HepG2 (cell line): ENCODE measurements at regions not wholly inside any gene's neighbourhood (a gene's known extent, or its start where the extent isn't known, plus 50 kb on each side); places are given as distances from the start of the nearest gene placed in this dataset.

Experiments
- ATAC-seq: fragments of 200-7000 bp; cut with Tn5 transposase; 3 replicates; pipeline ENCODE4 v1.9.1; 2020; ENCODE audit warnings: mild to moderate bottlenecking, moderate library complexity
- BruUV-seq: library from RNA; stranded (reverse); fragments of 400-500 nt; replicated peaks from 2 replicates; lab custom pipeline; 2021; lab: Mats Ljungman, UMichigan
- CTCF ChIA-PET: fragments of 300-600 bp; formaldehyde crosslinking; extraction: SDS; loops from one replicate; lab custom pipeline; 2021; ENCODE audit warnings: low total read pairs, inconsistent platforms, low intra/inter-chr PET ratio; lab: Yijun Ruan, JAX
- POLR2A ChIA-PET: fragments of 350-600 bp; sonication (Branson Sonifier 250); formaldehyde crosslinking; loops from one replicate; lab custom pipeline; 2020; ENCODE audit warnings: antibody characterized with exemption, inconsistent platforms; lab: Yijun Ruan, JAX
- DNase-seq: peaks from one replicate; pipeline ENCODE4 v3.0.0-alpha.2; 2015; ENCODE audit warnings: low spot score
- FAIRE-seq: peaks from 3 replicates; lab custom pipeline; 2011; peaks lifted over from hg19 to GRCh38; lab: Jason Lieb, UNC
- H2AFZ ChIP-seq: one replicate; pipeline ENCODE4 v1.6.1; 2011; ENCODE audit warnings: low read length, inconsistent platforms
- H3K27ac ChIP-seq: fragments of 300-600 bp; 3 replicates; pipeline ENCODE4 v1.8.0; 2011; ENCODE audit warnings: mixed run types, mild to moderate bottlenecking, mixed read lengths, low read length, inconsistent platforms; ENCODE audit not compliant: insufficient read depth; ENCODE audit errors: extremely low read length
- H3K27me3 ChIP-seq, 2 experiments: fragments of 200-600 bp in 1 of 2; 2 replicates in 1 of 2; 3 replicates in 1 of 2; pipeline versions ENCODE4 v1.6.0 to v1.8.0; 2011; ENCODE audit warnings: low read length in 2 of 2, mild to moderate bottlenecking in 2 of 2, moderate library complexity in 2 of 2, inconsistent platforms in 1 of 2; ENCODE audit not compliant: insufficient read depth in 2 of 2, control insufficient read depth in 1 of 2
- H3K36me3 ChIP-seq, 2 experiments: fragments of 200-600 bp in 1 of 2; replicated peaks in 1 of 2; 2 replicates in 1 of 2; 3 replicates in 1 of 2; pipeline versions ENCODE4 v1.5.1 to v1.8.0; 2011; ENCODE audit warnings: low read length in 2 of 2, inconsistent platforms in 1 of 2; ENCODE audit not compliant: insufficient read depth in 2 of 2, control insufficient read depth in 1 of 2
- H3K4me1 ChIP-seq: 2 replicates; pipeline ENCODE4 v1.5.1; 2012; ENCODE audit warnings: low read length, inconsistent platforms; ENCODE audit not compliant: insufficient read depth
- H3K4me2 ChIP-seq: 2 replicates; pipeline ENCODE4 v1.6.0; 2011; ENCODE audit warnings: low read depth, low read length, inconsistent platforms
- H3K4me3 ChIP-seq, 3 experiments: fragments of 200-600 bp in 1 of 3; sonication (generic), shearing (Covaris generic) in 1 of 3; replicated peaks in 1 of 3; 2 replicates each; pipeline ENCODE4 v1.5.1; 2011 to 2016; ENCODE audit warnings: low read length in 3 of 3, inconsistent platforms in 2 of 3, low read depth in 2 of 3, mild to moderate bottlenecking in 2 of 3, control low read depth in 1 of 3, mixed read lengths in 1 of 3; ENCODE audit not compliant: insufficient read depth in 1 of 3
- H3K79me2 ChIP-seq: one replicate; pipeline ENCODE4 v1.6.1; 2011; ENCODE audit warnings: low read length, inconsistent platforms; ENCODE audit not compliant: insufficient read depth
- H3K9ac ChIP-seq: 2 replicates; pipeline ENCODE4 v1.6.0; 2011; ENCODE audit warnings: mild to moderate bottlenecking, low read depth, low read length, inconsistent platforms; ENCODE audit not compliant: insufficient read depth
- H3K9me3 ChIP-seq: 2 replicates; pipeline ENCODE4 v1.5.1; 2012; ENCODE audit warnings: mild to moderate bottlenecking, low read length
- H4K20me1 ChIP-seq: 2 replicates; pipeline ENCODE4 v1.6.0; 2011; ENCODE audit warnings: inconsistent platforms, mild to moderate bottlenecking, low read length, moderate library complexity; ENCODE audit not compliant: insufficient read depth
- CENPX ChIP-seq: sonication (generic); formaldehyde crosslinking; IDR thresholded peaks from 2 replicates; pipeline ENCODE4 v1.9.0; 2021; ENCODE audit warnings: mild to moderate bottlenecking, missing genetic modification reagents, moderate library complexity
- HIVEP1 ChIP-seq: sonication (generic); formaldehyde crosslinking; IDR thresholded peaks from 2 replicates; pipeline ENCODE4 v1.4.0; 2020; ENCODE audit warnings: mild to moderate bottlenecking, missing genetic modification reagents
- JUN ChIP-seq: sonication (generic); formaldehyde crosslinking; IDR thresholded peaks from 2 replicates; pipeline ENCODE4 v1.4.0; 2020; ENCODE audit warnings: mild to moderate bottlenecking, missing genetic modification reagents
- NFIC ChIP-seq: IDR thresholded peaks from 2 replicates; pipeline ENCODE4 v1.6.1; 2012; ENCODE audit warnings: mild to moderate bottlenecking, low read length, inconsistent platforms
- NFKBIZ ChIP-seq: IDR thresholded peaks from 2 replicates; pipeline ENCODE4 v1.6.1; 2018; ENCODE audit warnings: missing genetic modification reagents, missing compliant biosample characterization
- PCBP2 ChIP-seq: fragments of 200-400 bp; formaldehyde crosslinking; optimal IDR thresholded peaks from 2 replicates; pipeline ENCODE3; 2018; ENCODE audit warnings: low read length, low read depth; ENCODE audit not compliant: poor library complexity, severe bottlenecking
- TCF7 ChIP-seq: sonication (generic); IDR thresholded peaks from 2 replicates; pipeline ENCODE4 v1.6.1; 2016; ENCODE audit warnings: antibody characterized with exemption, low read depth
- TIGD3 ChIP-seq: sonication (generic); formaldehyde crosslinking; IDR thresholded peaks from 2 replicates; pipeline ENCODE4 v1.5.1; 2020; ENCODE audit warnings: mild to moderate bottlenecking, missing genetic modification reagents, borderline replicate concordance
- ZFP36L1 ChIP-seq: sonication (generic); formaldehyde crosslinking; IDR thresholded peaks from 2 replicates; pipeline ENCODE4 v1.8.0; 2022; ENCODE audit warnings: mild to moderate bottlenecking, missing genetic modification reagents, moderate library complexity
- ZMAT5 ChIP-seq: sonication (generic); formaldehyde crosslinking; IDR thresholded peaks from 2 replicates; pipeline ENCODE4 v1.5.0; 2020; ENCODE audit warnings: mild to moderate bottlenecking, low read depth, missing genetic modification reagents, borderline replicate concordance
- ZNF138 ChIP-seq: sonication (generic); formaldehyde crosslinking; IDR thresholded peaks from 2 replicates; pipeline ENCODE4 v1.5.0; 2020; ENCODE audit warnings: mild to moderate bottlenecking, low read depth, missing genetic modification reagents
- ZNF225 ChIP-seq: sonication (generic); formaldehyde crosslinking; IDR thresholded peaks from 2 replicates; pipeline ENCODE4 v1.4.0; 2020; ENCODE audit warnings: mild to moderate bottlenecking, missing genetic modification reagents
- ZNF350 ChIP-seq: sonication (generic); formaldehyde crosslinking; IDR thresholded peaks from 2 replicates; pipeline ENCODE4 v1.4.0; 2020; ENCODE audit warnings: mild to moderate bottlenecking, low read depth, missing genetic modification reagents, borderline replicate concordance
- ZNF547 ChIP-seq: sonication (generic); formaldehyde crosslinking; IDR thresholded peaks from 2 replicates; pipeline ENCODE4 v1.5.1; 2020; ENCODE audit warnings: mild to moderate bottlenecking, missing genetic modification reagents
- ZNF670 ChIP-seq: sonication (generic); formaldehyde crosslinking; IDR thresholded peaks from 2 replicates; pipeline ENCODE4 v1.8.0; 2022; ENCODE audit warnings: mild to moderate bottlenecking, missing genetic modification reagents, borderline replicate concordance
- WGBS: methylation state at CpG from one replicate; pipeline ENCODE4 v1.1.6; 2017; ENCODE audit warnings: low lambda C conversion rate; 5-methylcytosine and 5-hydroxymethylcytosine counted together
- in situ Hi-C: cut with HindIII; loops from 2 replicates; pipeline ENCODE4 v1.10.0; 2017; ENCODE audit warnings: low pct_unique_long_range_greater_than_20kb; ENCODE audit not compliant: extremely low pct_ligation_motif_present
- intact Hi-C: fragments of 100-400 bp; cut with micrococcal nuclease; formaldehyde crosslinking; loops from one replicate; pipeline ENCODE4 v1.10.0; 2022; ENCODE audit not compliant: unreplicated experiment
- TF ChIP-seq, protein P1 (sequence below): IDR thresholded peaks from 2 replicates; pipeline ENCODE4 v1.6.1; 2016
- TF ChIP-seq, protein P2 (sequence below): sonication (generic); formaldehyde crosslinking; IDR thresholded peaks from 2 replicates; pipeline ENCODE4 v1.4.0; 2020; ENCODE audit warnings: missing genetic modification reagents

GRCh38 chr3:135805752-135806151 is 159.8 kb upstream of the PPP2R3A start:
- Histone ChIP-seq H3K4me3 (no peak overlapping the region), H3K4me1 (no peaks in the 10 kb centered on the region), H3K27ac (no peak overlapping the region), H3K36me3 (no peaks in the 10 kb centered on the region), H3K4me2 (no peak overlapping the region), H4K20me1 (no peaks in the 10 kb centered on the region), H3K9ac (no peak overlapping the region), H3K9me3 (no peaks in the 10 kb centered on the region), H3K27me3 (no peaks in the 10 kb centered on the region; a peak in 3 of 5 replicates), H3K79me2 (no peaks in the 10 kb centered on the region), H2AFZ (no peak overlapping the region)
- ATAC-seq (no peak), DNase-seq (no peak), FAIRE-seq (no peak)
- no TSS peak for BruUV-seq
- POLR2A ChIA-PET: no interaction called here
- in situ Hi-C loops (no loop called here), intact Hi-C loops (no loop called here)
- CTCF ChIA-PET: no interaction called here
- 20% methylated on average over 3 of the region's 3 CpGs for WGBS
- TF ChIP-seq PCBP2 (no peak), ZNF225 (CRISPR knock-in tag) (no peak), CENPX (CRISPR knock-in tag) (no peak), ZMAT5 (CRISPR knock-in tag) (no peak), NFIC (no peak), TCF7 (no peak), NFKBIZ (CRISPR knock-in tag) (no peak), JUN (no peak), ZFP36L1 (no peak), ZNF670 (CRISPR knock-in tag) (no peak), ZNF138 (CRISPR knock-in tag) (no peak), TIGD3 (CRISPR knock-in tag) (no peak), ZNF350 (CRISPR knock-in tag) (no peak), HIVEP1 (CRISPR knock-in tag) (no peak), ZNF547 (CRISPR knock-in tag) (no peak)
- TF ChIP-seq, protein P1, sequence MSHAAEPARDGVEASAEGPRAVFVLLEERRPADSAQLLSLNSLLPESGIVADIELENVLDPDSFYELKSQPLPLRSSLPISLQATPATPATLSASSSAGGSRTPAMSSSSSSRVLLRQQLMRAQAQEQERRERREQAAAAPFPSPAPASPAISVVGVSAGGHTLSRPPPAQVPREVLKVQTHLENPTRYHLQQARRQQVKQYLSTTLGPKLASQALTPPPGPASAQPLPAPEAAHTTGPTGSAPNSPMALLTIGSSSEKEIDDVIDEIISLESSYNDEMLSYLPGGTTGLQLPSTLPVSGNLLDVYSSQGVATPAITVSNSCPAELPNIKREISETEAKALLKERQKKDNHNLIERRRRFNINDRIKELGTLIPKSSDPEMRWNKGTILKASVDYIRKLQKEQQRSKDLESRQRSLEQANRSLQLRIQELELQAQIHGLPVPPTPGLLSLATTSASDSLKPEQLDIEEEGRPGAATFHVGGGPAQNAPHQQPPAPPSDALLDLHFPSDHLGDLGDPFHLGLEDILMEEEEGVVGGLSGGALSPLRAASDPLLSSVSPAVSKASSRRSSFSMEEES: no peak
- TF ChIP-seq, protein P2, sequence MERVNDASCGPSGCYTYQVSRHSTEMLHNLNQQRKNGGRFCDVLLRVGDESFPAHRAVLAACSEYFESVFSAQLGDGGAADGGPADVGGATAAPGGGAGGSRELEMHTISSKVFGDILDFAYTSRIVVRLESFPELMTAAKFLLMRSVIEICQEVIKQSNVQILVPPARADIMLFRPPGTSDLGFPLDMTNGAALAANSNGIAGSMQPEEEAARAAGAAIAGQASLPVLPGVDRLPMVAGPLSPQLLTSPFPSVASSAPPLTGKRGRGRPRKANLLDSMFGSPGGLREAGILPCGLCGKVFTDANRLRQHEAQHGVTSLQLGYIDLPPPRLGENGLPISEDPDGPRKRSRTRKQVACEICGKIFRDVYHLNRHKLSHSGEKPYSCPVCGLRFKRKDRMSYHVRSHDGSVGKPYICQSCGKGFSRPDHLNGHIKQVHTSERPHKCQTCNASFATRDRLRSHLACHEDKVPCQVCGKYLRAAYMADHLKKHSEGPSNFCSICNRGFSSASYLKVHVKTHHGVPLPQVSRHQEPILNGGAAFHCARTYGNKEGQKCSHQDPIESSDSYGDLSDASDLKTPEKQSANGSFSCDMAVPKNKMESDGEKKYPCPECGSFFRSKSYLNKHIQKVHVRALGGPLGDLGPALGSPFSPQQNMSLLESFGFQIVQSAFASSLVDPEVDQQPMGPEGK (CRISPR knock-in tag): no peak
